IMR-90 (cell line): ENCODE measurements at regions not wholly inside any gene's neighbourhood (a gene's known extent, or its start where the extent isn't known, plus 50 kb on each side); places are given as distances from the start of the nearest gene placed in this dataset.

Source experiments
- ATAC-seq: fragments of 200-7000 bp; cut with Tn5 transposase; 2 replicates; pipeline ENCODE4 v1.9.1; 2020; ENCODE audit warnings: low read depth, mild to moderate bottlenecking, moderate library complexity
- BruUV-seq: library from RNA; stranded (reverse); fragments of 400-500 nt; replicated peaks from 2 replicates; lab custom pipeline; 2021; lab: Mats Ljungman, UMichigan
- CTCF ChIA-PET: fragments of 300-600 bp; formaldehyde crosslinking; extraction: SDS; loops from one replicate; lab custom pipeline; 2021; ENCODE audit warnings: antibody characterized with exemption; lab: Yijun Ruan, JAX
- POLR2A ChIA-PET: fragments of 300-600 bp; sonication (Branson Sonifier 250); formaldehyde crosslinking; loops from one replicate; lab custom pipeline; 2022; ENCODE audit warnings: antibody characterized with exemption; ENCODE audit not compliant: unreplicated experiment; lab: Charles Lee
- DNase-seq: peaks from one replicate; pipeline ENCODE4 v3.0.0; 2013
- H2AFZ ChIP-seq: replicated peaks from 2 replicates; pipeline ENCODE3; 2013; ENCODE audit warnings: low read length, mild to moderate bottlenecking; ENCODE audit not compliant: poor library complexity
- H2AK5ac ChIP-seq: 2 replicates; pipeline ENCODE4 v1.6.1; 2013; ENCODE audit warnings: low read depth, low read length, inconsistent platforms
- H2AK9ac ChIP-seq: replicated peaks from 2 replicates; pipeline ENCODE3; 2013; ENCODE audit warnings: mild to moderate bottlenecking, low read depth, low read length, moderate library complexity; ENCODE audit not compliant: poor library complexity
- H2BK120ac ChIP-seq: 2 replicates; pipeline ENCODE4 v1.6.1; 2013; ENCODE audit warnings: low read depth, low read length, inconsistent platforms
- H2BK15ac ChIP-seq: 3 replicates; pipeline ENCODE4 v1.6.1; 2013; ENCODE audit warnings: low read depth, low read length, inconsistent platforms
- H2BK20ac ChIP-seq: 2 replicates; pipeline ENCODE4 v1.6.1; 2013; ENCODE audit warnings: low read depth, mild to moderate bottlenecking, inconsistent platforms, low read length, moderate library complexity
- H2BK5ac ChIP-seq: 2 replicates; pipeline ENCODE4 v1.6.1; 2013; ENCODE audit warnings: mild to moderate bottlenecking, low read depth, low read length, inconsistent platforms; ENCODE audit not compliant: poor library complexity, severe bottlenecking
- H3K14ac ChIP-seq: replicated peaks from 2 replicates; pipeline ENCODE4 v1.6.1; 2013; ENCODE audit warnings: low read depth, low read length, inconsistent platforms
- H3K18ac ChIP-seq: 2 replicates; pipeline ENCODE4 v1.6.1; 2013; ENCODE audit warnings: low read depth, low read length, control low read depth
- H3K23ac ChIP-seq: 2 replicates; pipeline ENCODE4 v1.6.1; 2013; ENCODE audit warnings: low read depth, low read length, inconsistent platforms
- H3K27ac ChIP-seq: 2 replicates; pipeline ENCODE4 v1.5.1; 2013; ENCODE audit warnings: mild to moderate bottlenecking, control low read depth, low read length; ENCODE audit not compliant: insufficient read depth
- H3K27me3 ChIP-seq: 2 replicates; pipeline ENCODE4 v1.6.1; 2013; ENCODE audit warnings: low read length; ENCODE audit not compliant: control insufficient read depth, insufficient read depth
- H3K36me3 ChIP-seq: 2 replicates; pipeline ENCODE4 v1.6.1; 2013; ENCODE audit warnings: low read length, mixed read lengths; ENCODE audit not compliant: control insufficient read depth, insufficient read depth
- H3K4ac ChIP-seq: 2 replicates; pipeline ENCODE4 v1.6.1; 2013; ENCODE audit warnings: low read depth, low read length, inconsistent platforms
- H3K4me1 ChIP-seq: 2 replicates; pipeline ENCODE4 v1.6.1; 2013; ENCODE audit warnings: low read length, mixed read lengths; ENCODE audit not compliant: control insufficient read depth, insufficient read depth
- H3K4me2 ChIP-seq: 2 replicates; pipeline ENCODE4 v1.6.1; 2013; ENCODE audit warnings: low read depth, mild to moderate bottlenecking, control low read depth, low read length, moderate library complexity
- H3K4me3 ChIP-seq: 2 replicates; pipeline ENCODE4 v1.5.1; 2013; ENCODE audit warnings: low read depth, mild to moderate bottlenecking, control low read depth, low read length, moderate library complexity; ENCODE audit not compliant: insufficient read depth
- H3K56ac ChIP-seq: 2 replicates; pipeline ENCODE4 v1.6.1; 2013; ENCODE audit warnings: low read length, inconsistent platforms; ENCODE audit not compliant: insufficient read depth; ENCODE audit errors: extremely low read depth
- H3K79me1 ChIP-seq, 2 experiments: 2 replicates each; pipeline ENCODE4 v1.6.1; 2013; ENCODE audit warnings: low read length in 2 of 2, inconsistent platforms in 1 of 2, low read depth in 1 of 2
- H3K9ac ChIP-seq: 2 replicates; pipeline ENCODE4 v1.6.1; 2013; ENCODE audit warnings: low read depth, low read length, control low read depth
- H3K9me1 ChIP-seq: 2 replicates; pipeline ENCODE4 v1.6.1; 2013; ENCODE audit warnings: low read length, inconsistent platforms; ENCODE audit not compliant: insufficient read depth
- H3K9me3 ChIP-seq: 2 replicates; pipeline ENCODE4 v1.6.1; 2013; ENCODE audit warnings: low read length; ENCODE audit not compliant: control insufficient read depth, insufficient read depth
- H4K20me1 ChIP-seq: 2 replicates; pipeline ENCODE4 v1.6.1; 2013; ENCODE audit warnings: low read length, inconsistent platforms; ENCODE audit not compliant: insufficient read depth
- H4K5ac ChIP-seq: 2 replicates; pipeline ENCODE4 v1.6.1; 2013; ENCODE audit warnings: mild to moderate bottlenecking, low read depth, low read length, control low read depth
- H4K8ac ChIP-seq, 2 experiments: 2 replicates each; pipeline ENCODE4 v1.6.1; 2013; ENCODE audit warnings: low read depth in 2 of 2, low read length in 2 of 2, control low read depth in 1 of 2, inconsistent platforms in 1 of 2
- H4K91ac ChIP-seq: 2 replicates; pipeline ENCODE4 v1.6.1; 2013; ENCODE audit warnings: low read depth, low read length, inconsistent platforms; ENCODE audit not compliant: insufficient read depth
- BHLHE40 ChIP-seq: fragments of 150-350 bp; IDR thresholded peaks from 2 replicates; pipeline ENCODE4 v1.6.1; 2016; ENCODE audit warnings: mild to moderate bottlenecking, low read depth, low read length
- CEBPB ChIP-seq: IDR thresholded peaks from 2 replicates; pipeline ENCODE4 v1.6.1; 2012; ENCODE audit warnings: low read depth, low read length, improper control_type of control experiment
- CHD1 ChIP-seq: IDR thresholded peaks from 2 replicates; pipeline ENCODE4 v1.6.1; 2012; ENCODE audit warnings: low read depth, low read length, improper control_type of control experiment
- FOS ChIP-seq: fragments of 150-350 bp; IDR thresholded peaks from 2 replicates; pipeline ENCODE4 v1.6.1; 2016; ENCODE audit warnings: low read depth, low read length
- MAFK ChIP-seq: IDR thresholded peaks from 2 replicates; pipeline ENCODE4 v1.6.1; 2012; ENCODE audit warnings: low read depth, low read length, improper control_type of control experiment
- MAZ ChIP-seq: IDR thresholded peaks from 2 replicates; pipeline ENCODE4 v1.6.1; 2012; ENCODE audit warnings: low read depth, mild to moderate bottlenecking, low read length, improper control_type of control experiment, moderate library complexity, borderline replicate concordance
- MXI1 ChIP-seq: IDR thresholded peaks from 2 replicates; pipeline ENCODE4 v1.6.1; 2012; ENCODE audit warnings: low read depth, mild to moderate bottlenecking, low read length, moderate library complexity, borderline replicate concordance
- NFE2L2 ChIP-seq: fragments of 150-350 bp; IDR thresholded peaks from 2 replicates; pipeline ENCODE4 v1.6.1; 2016; ENCODE audit warnings: low read depth, mild to moderate bottlenecking, low read length
- POLR2A ChIP-seq: IDR thresholded peaks from 2 replicates; pipeline ENCODE4 v1.6.1; 2012; ENCODE audit warnings: mild to moderate bottlenecking, low read depth, low read length
- RAD21 ChIP-seq: IDR thresholded peaks from 2 replicates; pipeline ENCODE4 v1.6.1; 2012; ENCODE audit warnings: low read length, improper control_type of control experiment
- RCOR1 ChIP-seq: IDR thresholded peaks from 2 replicates; pipeline ENCODE4 v1.6.1; 2012; ENCODE audit warnings: mild to moderate bottlenecking, low read length, improper control_type of control experiment; ENCODE audit not compliant: insufficient replicate concordance
- RFX5 ChIP-seq: IDR thresholded peaks from 2 replicates; pipeline ENCODE4 v1.8.0; 2012; ENCODE audit warnings: low read depth, mild to moderate bottlenecking, low read length, moderate library complexity
- SMC3 ChIP-seq: fragments of 150-350 bp; IDR thresholded peaks from 2 replicates; pipeline ENCODE4 v1.6.1; 2016; ENCODE audit warnings: low read depth, mild to moderate bottlenecking, antibody characterized with exemption, low read length, moderate library complexity
- dilution Hi-C: fragments of 300-500 bp; cut with HindIII; formaldehyde crosslinking; loops from one replicate; pipeline ENCODE4 v1.14.3; 2018; ENCODE audit warnings: low sequenced_read_pairs; ENCODE audit not compliant: unreplicated experiment
- in situ Hi-C: fragments of 300-500 bp; cut with MboI; formaldehyde crosslinking; loops from 3 replicates; pipeline ENCODE4 v1.14.3; 2019; ENCODE audit warnings: low sequenced_read_pairs, inconsistent platforms, mixed read lengths
- intact Hi-C: fragments of 100-400 bp; cut with micrococcal nuclease; formaldehyde crosslinking; loops from 2 replicates; pipeline ENCODE4 v1.10.0; 2022
- TF ChIP-seq, protein P1 (sequence below): fragments of 150-350 bp; IDR thresholded peaks from 2 replicates; pipeline ENCODE4 v1.6.1; 2017; ENCODE audit warnings: mild to moderate bottlenecking, antibody characterized with exemption, low read length, low read depth
- TF ChIP-seq, protein P2 (sequence below): fragments of 150-350 bp; IDR thresholded peaks from 2 replicates; pipeline ENCODE4 v1.6.1; 2016; ENCODE audit warnings: low read depth, mild to moderate bottlenecking, low read length, moderate library complexity, borderline replicate concordance
- TF ChIP-seq, protein P3 (sequence below): conservative IDR thresholded peaks from 2 replicates; pipeline ENCODE4 v1.5.1; 2012; ENCODE audit warnings: mild to moderate bottlenecking, low read depth, low read length, improper control_type of control experiment

- Histone ChIP-seq H3K9me3 (no peaks in the 10 kb centered on the region), H2AK5ac (no peak overlapping the region), H3K9me1 (no peaks in the 10 kb centered on the region), H3K4me3 (no peak overlapping the region), H3K9ac (no peak overlapping the region), H2BK20ac (no peak overlapping the region), H4K8ac (no peak overlapping the region), H3K4me1 (no peaks in the 10 kb centered on the region), H2BK15ac (no peak overlapping the region), H3K4ac (no peak overlapping the region), H3K4me2 (no peak overlapping the region), H2BK5ac (no peak overlapping the region), H4K91ac (no peak overlapping the region), H3K27me3 (no peaks in the 10 kb centered on the region), H4K20me1 (no peaks in the 10 kb centered on the region), H4K5ac (no peak overlapping the region), H3K18ac (no peak overlapping the region), H3K56ac (no peak overlapping the region), H3K23ac (no peak overlapping the region), H2BK120ac (no peak overlapping the region), H2AK9ac (no peak overlapping the region), H3K36me3 (no peaks in the 10 kb centered on the region), H3K27ac (no peak overlapping the region), H3K14ac (no peak overlapping the region), H3K79me1 (no peaks in the 10 kb centered on the region), H2AFZ (no peak overlapping the region)
- ChIA-PET CTCF (no interaction called here), POLR2A (no interaction called here)
- BruUV-seq: no TSS peak
- intact Hi-C loops (no loop called here), dilution Hi-C loops (no loop called here), in situ Hi-C loops (no loop called here)
- TF ChIP-seq SMC3 (no peak), MAFK (no peak), NFE2L2 (no peak), MAZ (no peak), CHD1 (no peak), RFX5 (no peak), RAD21 (no peak), RCOR1 (no peak), MXI1 (no peak), BHLHE40 (no peak), FOS (no peak), POLR2A (no peak), CEBPB (no peak)
- TF ChIP-seq, protein P1, sequence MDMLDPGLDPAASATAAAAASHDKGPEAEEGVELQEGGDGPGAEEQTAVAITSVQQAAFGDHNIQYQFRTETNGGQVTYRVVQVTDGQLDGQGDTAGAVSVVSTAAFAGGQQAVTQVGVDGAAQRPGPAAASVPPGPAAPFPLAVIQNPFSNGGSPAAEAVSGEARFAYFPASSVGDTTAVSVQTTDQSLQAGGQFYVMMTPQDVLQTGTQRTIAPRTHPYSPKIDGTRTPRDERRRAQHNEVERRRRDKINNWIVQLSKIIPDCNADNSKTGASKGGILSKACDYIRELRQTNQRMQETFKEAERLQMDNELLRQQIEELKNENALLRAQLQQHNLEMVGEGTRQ: no peak
- TF ChIP-seq, protein P2, sequence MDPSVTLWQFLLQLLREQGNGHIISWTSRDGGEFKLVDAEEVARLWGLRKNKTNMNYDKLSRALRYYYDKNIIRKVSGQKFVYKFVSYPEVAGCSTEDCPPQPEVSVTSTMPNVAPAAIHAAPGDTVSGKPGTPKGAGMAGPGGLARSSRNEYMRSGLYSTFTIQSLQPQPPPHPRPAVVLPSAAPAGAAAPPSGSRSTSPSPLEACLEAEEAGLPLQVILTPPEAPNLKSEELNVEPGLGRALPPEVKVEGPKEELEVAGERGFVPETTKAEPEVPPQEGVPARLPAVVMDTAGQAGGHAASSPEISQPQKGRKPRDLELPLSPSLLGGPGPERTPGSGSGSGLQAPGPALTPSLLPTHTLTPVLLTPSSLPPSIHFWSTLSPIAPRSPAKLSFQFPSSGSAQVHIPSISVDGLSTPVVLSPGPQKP: no peak
- TF ChIP-seq, protein P3, sequence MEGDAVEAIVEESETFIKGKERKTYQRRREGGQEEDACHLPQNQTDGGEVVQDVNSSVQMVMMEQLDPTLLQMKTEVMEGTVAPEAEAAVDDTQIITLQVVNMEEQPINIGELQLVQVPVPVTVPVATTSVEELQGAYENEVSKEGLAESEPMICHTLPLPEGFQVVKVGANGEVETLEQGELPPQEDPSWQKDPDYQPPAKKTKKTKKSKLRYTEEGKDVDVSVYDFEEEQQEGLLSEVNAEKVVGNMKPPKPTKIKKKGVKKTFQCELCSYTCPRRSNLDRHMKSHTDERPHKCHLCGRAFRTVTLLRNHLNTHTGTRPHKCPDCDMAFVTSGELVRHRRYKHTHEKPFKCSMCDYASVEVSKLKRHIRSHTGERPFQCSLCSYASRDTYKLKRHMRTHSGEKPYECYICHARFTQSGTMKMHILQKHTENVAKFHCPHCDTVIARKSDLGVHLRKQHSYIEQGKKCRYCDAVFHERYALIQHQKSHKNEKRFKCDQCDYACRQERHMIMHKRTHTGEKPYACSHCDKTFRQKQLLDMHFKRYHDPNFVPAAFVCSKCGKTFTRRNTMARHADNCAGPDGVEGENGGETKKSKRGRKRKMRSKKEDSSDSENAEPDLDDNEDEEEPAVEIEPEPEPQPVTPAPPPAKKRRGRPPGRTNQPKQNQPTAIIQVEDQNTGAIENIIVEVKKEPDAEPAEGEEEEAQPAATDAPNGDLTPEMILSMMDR: no peak
- DNase-seq: no peak
- no peak for ATAC-seq
Measured at GRCh38 chr10:7473474-7473873, 62.6 kb upstream of the SFMBT2 start.
